ENCODE measurements at regions not wholly inside any gene's neighbourhood (a gene's known extent, or its start where the extent isn't known, plus 50 kb on each side); places are given as distances from the start of the nearest gene placed in this dataset.
A peak's percentile ranks its signal among the peaks of the same experiment; 100 is the strongest.

DNA sequence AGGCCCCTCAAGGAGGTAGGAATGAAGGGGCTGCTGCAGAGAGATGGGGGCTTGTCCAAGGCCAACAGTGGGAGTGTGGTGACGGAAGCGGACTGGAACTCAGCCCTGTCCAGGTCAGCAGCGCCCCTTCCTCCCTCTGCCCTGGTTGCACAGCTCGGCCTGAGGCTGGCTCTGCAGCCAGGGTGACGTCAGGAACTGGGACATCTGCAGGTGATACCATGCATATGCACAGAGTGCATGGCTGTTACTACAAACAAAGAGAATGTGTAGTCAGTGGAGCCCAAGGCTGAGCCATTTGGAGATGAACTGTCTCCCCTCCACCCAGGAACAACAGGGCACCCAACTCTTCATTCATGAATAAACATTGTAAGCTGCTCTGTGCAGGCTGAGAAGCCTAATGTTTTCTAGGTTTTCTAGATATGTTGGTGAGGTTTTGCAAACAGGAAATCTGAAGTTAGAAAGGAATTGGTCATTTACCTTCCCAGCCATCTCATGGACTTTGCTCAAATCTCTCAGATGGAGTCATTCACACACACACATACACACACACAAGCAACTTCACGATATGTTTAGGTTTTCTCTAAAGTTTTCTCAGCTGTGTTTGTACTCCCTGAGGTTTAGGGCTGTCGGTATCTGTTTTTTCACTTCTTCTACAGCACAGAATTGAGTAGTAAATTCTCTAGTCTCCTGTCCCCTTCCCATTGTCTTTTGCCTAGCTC, 117.2 kb downstream of the TLE3 start:
- TF ChIP-seq, protein P1, sequence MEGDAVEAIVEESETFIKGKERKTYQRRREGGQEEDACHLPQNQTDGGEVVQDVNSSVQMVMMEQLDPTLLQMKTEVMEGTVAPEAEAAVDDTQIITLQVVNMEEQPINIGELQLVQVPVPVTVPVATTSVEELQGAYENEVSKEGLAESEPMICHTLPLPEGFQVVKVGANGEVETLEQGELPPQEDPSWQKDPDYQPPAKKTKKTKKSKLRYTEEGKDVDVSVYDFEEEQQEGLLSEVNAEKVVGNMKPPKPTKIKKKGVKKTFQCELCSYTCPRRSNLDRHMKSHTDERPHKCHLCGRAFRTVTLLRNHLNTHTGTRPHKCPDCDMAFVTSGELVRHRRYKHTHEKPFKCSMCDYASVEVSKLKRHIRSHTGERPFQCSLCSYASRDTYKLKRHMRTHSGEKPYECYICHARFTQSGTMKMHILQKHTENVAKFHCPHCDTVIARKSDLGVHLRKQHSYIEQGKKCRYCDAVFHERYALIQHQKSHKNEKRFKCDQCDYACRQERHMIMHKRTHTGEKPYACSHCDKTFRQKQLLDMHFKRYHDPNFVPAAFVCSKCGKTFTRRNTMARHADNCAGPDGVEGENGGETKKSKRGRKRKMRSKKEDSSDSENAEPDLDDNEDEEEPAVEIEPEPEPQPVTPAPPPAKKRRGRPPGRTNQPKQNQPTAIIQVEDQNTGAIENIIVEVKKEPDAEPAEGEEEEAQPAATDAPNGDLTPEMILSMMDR (IDR thresholded peaks at IDR 0.05; ENCODE audit: low read length): peak; percentile 51
- no peak for TF ChIP-seq EZH2 (IDR thresholded peaks at IDR 0.05; ENCODE audit: borderline replicate concordance, low read length)
